ENCODE measurements at regions not wholly inside any gene's neighbourhood (a gene's known extent, or its start where the extent isn't known, plus 50 kb on each side); places are given as distances from the start of the nearest gene placed in this dataset.

- TF ChIP-seq CTCF (IDR thresholded peaks at IDR 0.05) (no peak), EZH2 (IDR thresholded peaks at IDR 0.05; ENCODE audit: borderline replicate concordance, insufficient read depth, low read depth, low read length, poor library complexity, severe bottlenecking) (no peak)
Measured at GRCh38 chr3:190739641-190740185, 122.8 kb downstream of the GMNC start.
